ELF-1 (cell line): ENCODE measurements at regions not wholly inside any gene's neighbourhood (a gene's known extent, or its start where the extent isn't known, plus 50 kb on each side); places are given as distances from the start of the nearest gene placed in this dataset.
"Not testable (repeated sequence)": the region's sequence is repeated elsewhere in the genome, so short reads cannot be mapped to it uniquely, and the experiment has no call there.

Source experiments
- DNase-seq: peaks from one replicate; pipeline ENCODE4 v3.0.0-alpha.2; 2016; ENCODE audit warnings: low read depth, low spot score

GRCh38 chr5:36523926-36524325, 82.5 kb upstream of the SLC1A3 start:
- DNase-seq, result no peak

GRCh38 chr5:36526537-36526936, 79.9 kb upstream of the SLC1A3 start:
- peak; percentile 41 for DNase-seq

- no peak for DNase-seq
Measured at GRCh38 chr5:36528588-36528987, 77.8 kb upstream of the SLC1A3 start.

DNA sequence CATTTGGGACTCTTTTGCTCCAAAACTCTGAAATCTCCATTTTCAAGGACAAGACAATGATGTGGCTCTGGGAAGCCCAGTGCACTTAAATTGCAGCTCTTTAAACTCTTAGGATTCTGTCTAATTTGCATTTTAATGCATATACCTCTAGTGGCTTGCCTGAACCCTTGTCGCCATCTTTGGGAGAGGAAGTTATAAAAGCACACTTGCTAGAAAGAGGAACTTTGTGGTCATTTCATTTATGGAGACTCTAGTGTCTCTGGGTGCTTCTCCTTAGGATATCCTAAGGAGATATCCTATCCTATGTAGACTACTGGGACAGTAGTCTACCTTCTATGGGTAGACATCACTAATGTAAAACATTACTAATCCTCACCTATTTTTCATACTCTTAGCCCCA, 77.3 kb upstream of the SLC1A3 start:
- DNase-seq, result no peak

- no peak for DNase-seq
Measured at GRCh38 chr5:36530215-36530614, 76.2 kb upstream of the SLC1A3 start.

GRCh38 chr5:36531401-36531800, 75.0 kb upstream of the SLC1A3 start:
- no peak for DNase-seq

DNA sequence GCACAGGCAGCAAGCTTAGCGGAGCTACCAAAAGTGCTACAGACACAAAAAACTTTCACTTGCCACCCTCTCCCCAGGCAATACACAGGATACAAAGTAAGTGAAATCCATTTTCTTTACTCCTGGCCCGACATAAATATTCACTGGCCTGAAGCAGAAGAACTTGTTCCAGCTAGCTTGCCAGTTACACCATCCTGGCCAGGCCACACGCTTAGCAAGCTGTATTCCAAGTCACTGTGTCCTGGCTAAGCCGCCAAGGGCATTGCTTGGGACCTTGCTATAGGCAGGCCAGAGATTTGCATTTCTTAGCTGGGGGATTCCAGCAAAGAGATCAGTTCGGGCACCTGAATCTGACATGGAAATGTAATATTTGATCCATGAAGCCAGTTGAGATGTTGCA, 71.0 kb upstream of the SLC1A3 start:
- peak; percentile 15 for DNase-seq

GRCh38 chr5:36535859-36536615, 70.4 kb upstream of the SLC1A3 start:
- DNase-seq, result no peak

GRCh38 chr5:36536616-36537005, 69.8 kb upstream of the SLC1A3 start:
- no peak for DNase-seq

DNA sequence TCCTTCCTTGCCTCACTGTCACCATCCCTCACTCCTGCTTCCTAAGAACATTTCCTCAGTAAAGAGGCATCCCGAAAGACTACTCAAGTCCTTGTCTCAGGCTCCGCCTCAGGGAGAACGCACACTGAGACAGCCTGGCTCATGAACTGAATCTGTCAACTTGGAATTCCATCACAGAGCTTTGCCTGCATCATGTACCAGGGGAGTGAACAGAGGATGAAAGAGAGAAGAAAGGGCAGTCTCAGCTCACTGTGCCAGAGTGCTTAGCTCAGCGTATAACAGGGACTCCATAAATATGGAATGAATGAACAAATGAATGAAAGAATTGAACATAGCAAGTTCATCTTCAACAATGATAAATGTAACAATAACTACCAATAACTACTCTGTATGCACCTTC, 68.7 kb upstream of the SLC1A3 start:
- peak; percentile 34 for DNase-seq

DNA sequence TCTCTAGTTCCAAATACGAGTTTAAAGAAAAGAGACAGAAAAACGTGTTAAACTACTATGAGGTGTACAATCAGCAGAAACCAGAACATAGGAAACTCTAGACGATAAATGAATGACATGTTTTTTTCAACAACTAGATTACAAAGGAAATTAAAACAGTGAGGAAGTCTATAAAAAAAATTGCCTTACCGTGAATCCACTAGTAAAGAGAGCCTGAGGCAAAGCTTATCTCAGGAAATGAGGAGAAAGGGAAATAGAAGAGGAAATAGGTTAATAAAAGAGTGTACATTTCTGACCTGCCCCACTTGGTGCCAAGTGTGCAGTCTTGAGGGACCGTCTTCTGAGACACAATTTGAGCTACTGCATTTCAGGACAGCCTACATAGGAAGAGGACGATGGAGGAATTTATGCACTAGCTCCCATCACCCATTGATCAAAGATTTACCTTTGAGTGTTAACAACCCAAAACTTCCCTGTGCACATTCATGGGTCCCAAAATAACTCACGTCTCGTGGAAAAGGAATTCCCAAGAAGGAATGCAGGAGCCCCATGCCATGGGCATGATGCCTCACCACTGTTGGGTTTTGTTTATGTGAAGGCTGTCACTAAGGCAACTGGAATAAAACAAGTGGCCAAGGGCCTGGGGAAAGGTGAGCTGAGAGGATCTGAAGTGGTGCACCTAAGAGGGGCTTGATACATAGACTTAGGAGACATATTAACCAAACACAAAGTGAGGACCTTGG, 53.6 kb upstream of the SLC1A3 start:
- peak; percentile 50 for DNase-seq

- DNase-seq, result not testable (repeated sequence)
Measured at GRCh38 chr5:36555035-36555434, 51.4 kb upstream of the SLC1A3 start.
